AG04449 (cell line): ENCODE measurements at regions not wholly inside any gene's neighbourhood (a gene's known extent, or its start where the extent isn't known, plus 50 kb on each side); places are given as distances from the start of the nearest gene placed in this dataset.

Experiments used
- CTCF ChIA-PET: fragments of 350-600 bp; formaldehyde crosslinking; extraction: SDS; loops from one replicate; lab custom pipeline; 2021; ENCODE audit warnings: antibody characterized with exemption; lab: Yijun Ruan, JAX
- POLR2A ChIA-PET: fragments of 400-600, 350-600 bp; formaldehyde crosslinking; extraction: SDS; loops from one replicate; lab custom pipeline; 2020; ENCODE audit warnings: antibody characterized with exemption, inconsistent platforms; lab: Yijun Ruan, JAX
- DNase-seq: peaks from one replicate; pipeline ENCODE4 v3.0.0-alpha.2; 2010; ENCODE audit warnings: low read depth, low spot score
- H3K4me3 ChIP-seq: 2 replicates; pipeline ENCODE4 v1.5.1; 2011; ENCODE audit warnings: low read depth, mild to moderate bottlenecking, control low read depth, low read length
- TF ChIP-seq, protein P1 (sequence below): IDR thresholded peaks from one replicate; pipeline ENCODE4 v1.5.1; 2011; ENCODE audit warnings: mild to moderate bottlenecking, moderate library complexity, low read length, control low read depth, inconsistent platforms; ENCODE audit not compliant: insufficient read depth; ENCODE audit errors: missing control alignments

DNA sequence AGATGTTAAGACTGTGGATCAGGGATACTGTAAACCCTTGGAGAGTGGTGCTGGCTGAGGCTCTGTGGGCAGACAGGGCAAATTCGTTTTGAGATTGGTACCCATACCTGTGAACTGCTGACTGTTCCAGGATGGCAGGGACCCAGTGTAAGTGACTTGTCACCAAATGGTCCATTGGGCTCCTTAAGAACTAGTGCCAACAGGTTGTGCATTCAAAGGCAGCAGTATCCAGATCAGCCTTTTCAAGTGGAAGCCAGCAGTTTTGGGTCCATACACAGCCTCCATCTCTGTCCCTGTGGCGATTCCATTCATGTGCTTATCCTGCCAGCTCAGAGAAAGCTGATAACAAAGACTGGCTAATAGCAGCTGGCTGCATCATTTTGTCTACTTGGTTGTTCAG lies 84.0 kb upstream of the SCOC start:
- CTCF ChIA-PET = interaction anchor here (1.0 kb wide), 1 partner anchor 18 kb away, joined by 3 read pairs; no protein-coding TSS in a partner anchor
- no peak overlapping the region for H3K4me3 ChIP-seq
- POLR2A ChIA-PET = no interaction called here
- TF ChIP-seq, protein P1, sequence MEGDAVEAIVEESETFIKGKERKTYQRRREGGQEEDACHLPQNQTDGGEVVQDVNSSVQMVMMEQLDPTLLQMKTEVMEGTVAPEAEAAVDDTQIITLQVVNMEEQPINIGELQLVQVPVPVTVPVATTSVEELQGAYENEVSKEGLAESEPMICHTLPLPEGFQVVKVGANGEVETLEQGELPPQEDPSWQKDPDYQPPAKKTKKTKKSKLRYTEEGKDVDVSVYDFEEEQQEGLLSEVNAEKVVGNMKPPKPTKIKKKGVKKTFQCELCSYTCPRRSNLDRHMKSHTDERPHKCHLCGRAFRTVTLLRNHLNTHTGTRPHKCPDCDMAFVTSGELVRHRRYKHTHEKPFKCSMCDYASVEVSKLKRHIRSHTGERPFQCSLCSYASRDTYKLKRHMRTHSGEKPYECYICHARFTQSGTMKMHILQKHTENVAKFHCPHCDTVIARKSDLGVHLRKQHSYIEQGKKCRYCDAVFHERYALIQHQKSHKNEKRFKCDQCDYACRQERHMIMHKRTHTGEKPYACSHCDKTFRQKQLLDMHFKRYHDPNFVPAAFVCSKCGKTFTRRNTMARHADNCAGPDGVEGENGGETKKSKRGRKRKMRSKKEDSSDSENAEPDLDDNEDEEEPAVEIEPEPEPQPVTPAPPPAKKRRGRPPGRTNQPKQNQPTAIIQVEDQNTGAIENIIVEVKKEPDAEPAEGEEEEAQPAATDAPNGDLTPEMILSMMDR = no peak
- no peak for DNase-seq

DNA sequence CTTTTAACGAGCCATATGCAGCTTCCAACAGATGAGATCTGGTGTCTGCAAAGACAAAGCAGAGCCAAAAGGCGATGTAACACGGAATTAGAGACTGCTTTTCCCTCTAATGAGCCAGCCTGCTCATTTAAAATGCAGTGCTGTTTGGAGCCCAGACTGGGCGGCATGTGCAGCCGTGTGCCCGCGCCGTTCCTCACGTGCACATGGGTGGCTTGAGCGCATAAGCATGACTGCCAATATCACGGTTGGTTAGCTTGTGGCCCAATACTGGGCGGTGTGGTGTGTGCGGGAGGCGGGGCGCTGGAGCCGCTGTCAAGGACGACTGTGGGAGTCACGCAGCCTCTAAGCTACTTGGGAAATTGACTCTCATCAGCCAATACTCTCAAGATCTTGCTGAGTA lies 87.0 kb upstream of the SCOC start:
- CTCF ChIA-PET = interaction anchor here (1.5 kb wide), 1 partner anchor 44 kb away, joined by 4 read pairs; no protein-coding TSS in a partner anchor
- no peak overlapping the region for H3K4me3 ChIP-seq
- POLR2A ChIA-PET = no interaction called here
- TF ChIP-seq, protein P1 = no peak
- DNase-seq = no peak

DNA sequence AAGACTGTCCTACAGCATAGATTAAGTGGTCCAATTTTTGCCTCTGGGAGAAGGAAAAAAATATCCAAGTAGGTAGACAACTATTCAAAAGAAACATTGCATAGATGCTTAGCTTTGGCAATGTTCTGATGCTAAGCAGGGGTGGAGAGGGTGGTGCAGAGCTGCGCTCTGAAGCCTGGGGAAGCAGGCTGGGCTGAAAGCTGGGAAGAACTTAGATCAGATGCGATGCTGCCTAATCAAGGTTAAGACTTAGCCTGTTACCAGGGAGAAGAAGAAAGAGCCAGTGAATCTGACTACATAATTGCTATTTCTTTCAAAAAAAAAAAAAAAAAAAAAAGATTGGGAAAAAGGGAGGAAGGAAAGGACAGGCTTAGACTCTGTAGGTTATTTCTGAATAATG lies 89.0 kb upstream of the SCOC start:
- POLR2A ChIA-PET = no interaction called here
- no peak overlapping the region for H3K4me3 ChIP-seq
- no peak for DNase-seq
- TF ChIP-seq, protein P1 = no peak
- CTCF ChIA-PET = no interaction called here

DNA sequence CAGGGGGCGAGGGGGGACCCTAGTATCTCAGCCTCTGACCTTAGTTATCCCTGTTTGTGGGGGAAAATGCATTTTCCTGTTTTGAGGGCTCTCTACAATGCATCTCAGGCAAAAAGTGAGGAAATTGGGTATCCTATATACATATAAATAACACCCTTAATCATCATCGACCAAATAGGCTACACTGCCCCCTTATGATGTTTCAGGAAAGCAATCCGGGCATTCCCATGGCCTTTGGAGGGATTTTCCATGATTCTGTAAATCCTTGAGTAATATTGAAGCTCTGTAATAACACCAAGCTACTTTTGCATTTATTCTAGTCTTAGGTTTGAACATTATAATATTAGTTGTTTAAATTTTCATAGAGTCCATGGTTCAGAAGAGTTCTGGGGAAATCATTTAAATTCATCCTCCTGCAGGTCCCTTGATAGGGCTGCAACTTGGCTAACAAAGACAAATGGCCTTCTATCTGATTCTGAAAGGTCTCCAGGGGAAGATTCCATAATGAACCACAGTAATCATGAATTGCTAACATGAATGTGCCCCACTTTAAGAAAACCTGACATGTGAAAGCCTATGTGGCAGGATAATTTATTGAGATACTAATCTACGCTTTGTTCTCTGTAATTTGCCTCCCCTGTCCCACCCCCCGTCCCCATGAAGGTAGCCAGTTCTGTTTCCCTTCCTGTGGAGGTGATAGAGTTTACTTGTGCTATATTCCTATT lies 91.5 kb upstream of the SCOC start:
- no peak overlapping the region for H3K4me3 ChIP-seq
- no peak for DNase-seq
- TF ChIP-seq, protein P1 = no peak
- ChIA-PET CTCF (interaction anchor here (1.4 kb wide), 1 partner anchor 16 kb away, joined by 4 read pairs; no protein-coding TSS in a partner anchor), POLR2A (no interaction called here)

DNA sequence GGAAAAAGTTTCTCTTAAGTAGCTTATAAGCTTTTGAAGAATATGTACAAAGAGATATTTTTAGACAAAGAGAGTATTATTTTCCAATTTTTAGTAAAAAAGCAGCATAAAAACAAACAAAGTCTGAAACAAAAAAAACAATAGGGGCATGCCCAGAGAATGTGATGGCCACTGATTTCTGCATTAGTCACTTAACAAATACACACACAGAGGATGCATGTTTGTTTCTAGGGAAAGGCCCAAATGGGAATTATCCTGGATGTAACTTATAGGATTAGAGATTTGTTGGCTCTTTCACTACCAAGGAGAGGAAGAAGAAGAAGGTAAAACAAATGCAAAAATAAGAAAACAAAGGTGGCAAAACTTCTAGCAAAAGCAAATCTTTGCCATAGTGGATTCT lies 95.9 kb upstream of the SCOC start:
- CTCF ChIA-PET = no interaction called here

DNA sequence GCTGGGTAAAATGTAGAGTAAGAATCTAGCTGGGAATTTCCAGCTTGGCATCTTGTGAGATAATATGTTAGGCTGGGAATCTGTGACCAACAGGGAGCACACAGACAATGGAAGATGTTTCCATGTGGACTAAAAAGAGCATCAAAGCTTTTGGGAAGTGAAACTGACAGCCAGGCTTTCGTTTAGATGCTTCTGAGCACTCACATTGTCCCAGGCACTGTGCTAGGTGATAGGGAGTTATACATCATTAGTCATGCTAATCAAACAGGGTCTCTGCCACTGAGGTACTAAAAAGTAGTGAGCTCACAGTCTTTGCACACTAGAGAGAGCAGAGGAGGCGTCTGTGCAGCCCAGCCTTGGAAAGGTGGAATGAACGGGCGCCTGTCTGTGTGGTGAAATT lies 101.9 kb upstream of the SCOC start:
- CTCF ChIA-PET = interaction anchor here (0.8 to 2.0 kb wide), 2 partner anchors 13 to 18 kb away, joined by 3 to 4 read pairs; no protein-coding TSS in a partner anchor
- POLR2A ChIA-PET = no interaction called here
- no peak for DNase-seq

More for the DNA sequence above, 95.9 kb upstream of the SCOC start:
- TF ChIP-seq, protein P1 = no peak
- POLR2A ChIA-PET = no interaction called here
- H3K4me3 ChIP-seq = no peak overlapping the region
- DNase-seq = no peak

More for the DNA sequence above, 101.9 kb upstream of the SCOC start:
- no peak overlapping the region for H3K4me3 ChIP-seq
- TF ChIP-seq, protein P1 = no peak
